Sigmoid colon (tissue), 6 donors: ENCODE measurements at regions not wholly inside any gene's neighbourhood (a gene's known extent, or its start where the extent isn't known, plus 50 kb on each side); places are given as distances from the start of the nearest gene placed in this dataset.

Experiments
- DNase-seq: peaks from one replicate; pipeline ENCODE4 v3.0.0-alpha.2; 2019
- H3K27ac ChIP-seq, 4 donors: fragments of 200-600 bp; sonication (generic); one replicate each; pipeline ENCODE4 v1.5.1; 2016 to 2019; ENCODE audit warnings: mild to moderate bottlenecking in 1 of 4
- H3K27me3 ChIP-seq, 3 donors: fragments of 200-600 bp; sonication (generic); one replicate each; pipeline ENCODE4 v1.5.1; 2019; ENCODE audit warnings: mild to moderate bottlenecking in 1 of 3
- H3K36me3 ChIP-seq, 4 donors: fragments of 200-600 bp; sonication (generic); one replicate each; pipeline ENCODE4 v1.5.1; 2016 to 2019
- H3K4me1 ChIP-seq, 4 donors: fragments of 200-600 bp; sonication (generic); one replicate each; pipeline ENCODE4 v1.5.1; 2017 to 2019
- H3K4me3 ChIP-seq, 4 donors: fragments of 200-600 bp; sonication (generic); one replicate each; pipeline ENCODE4 v1.5.1; 2017 to 2019; ENCODE audit warnings: mild to moderate bottlenecking in 2 of 4, moderate library complexity in 1 of 4
- H3K9me3 ChIP-seq, 4 donors: fragments of 200-600 bp in 3 of 4; sonication (generic) in 3 of 4; one replicate each; pipeline versions ENCODE4 v1.5.1 to v1.6.1; 2013 to 2019
- CTCF ChIP-seq, 4 experiments: fragments of 450-650 bp in 3 of 4; fragments of 200-600 bp in 1 of 4; IDR thresholded peaks; one replicate each; pipeline ENCODE4 v1.5.1; 2016 to 2019; ENCODE audit warnings: antibody characterized with exemption in 4 of 4, mild to moderate bottlenecking in 3 of 4, moderate library complexity in 2 of 4
- EP300 ChIP-seq, 4 donors: sonication (generic); formaldehyde crosslinking; IDR thresholded peaks; one replicate each; pipeline ENCODE4 v1.6.1; 2017; ENCODE audit warnings: antibody characterized with exemption in 4 of 4
- POLR2A ChIP-seq, 2 donors: fragments of 450-650 bp; IDR thresholded peaks; one replicate each; pipeline ENCODE4 v1.6.1; 2016; ENCODE audit warnings: antibody characterized with exemption in 2 of 2, mild to moderate bottlenecking in 2 of 2, moderate library complexity in 2 of 2
- POLR2AphosphoS5 ChIP-seq, 4 donors: sonication (generic); formaldehyde crosslinking; IDR thresholded peaks; one replicate each; pipeline ENCODE4 v1.6.1; 2017; ENCODE audit warnings: antibody characterized with exemption in 4 of 4
- WGBS, 2 donors: extraction: QIAGEN DNeasy Blood & Tissue Kit; methylation state at CpG; one replicate each; pipeline ENCODE4 v1.1.7; 2013; 5-methylcytosine and 5-hydroxymethylcytosine counted together
- intact Hi-C: fragments of 100-400 bp; cut with DNase I; formaldehyde crosslinking; loops from one replicate; pipeline ENCODE4 v1.15.1; 2023
- donor health status: healthy with polysubstance abuse.
- donor health status: healthy.

- Histone ChIP-seq H3K27ac (no peak overlapping the region), H3K27me3 (no peaks in the 10 kb centered on the region), H3K36me3 (no peaks in the 10 kb centered on the region), H3K4me1 (peaks cover 0 to 26% (median 20%) of the 10 kb centered on the region in 4 donors), H3K4me3 (no peak overlapping the region), H3K9me3 (no peaks in the 10 kb centered on the region)
- no peak for DNase-seq
- 85 to 88% methylated on average over 7 of the region's 7 CpGs for WGBS, 2 donors
- TF ChIP-seq POLR2AphosphoS5 (IDR thresholded peaks at IDR 0.05) (no peak), CTCF (IDR thresholded peaks at IDR 0.05) (no peak), EP300 (IDR thresholded peaks at IDR 0.05) (no peak), POLR2A (IDR thresholded peaks at IDR 0.05) (no peak)
- intact Hi-C loops, result loop anchor here (2.0 to 10.0 kb wide), 4 partner anchors 79 to 1389 kb away; no protein-coding TSS in a partner anchor
Observed at GRCh38 chr13:73833325-73834070, 300.7 kb downstream of the KLF12 start.

GRCh38 chr13:73832825-73833224, 301.4 kb downstream of the KLF12 start:
- no peak overlapping the region for H3K4me3 ChIP-seq
- peaks cover 0 to 26% (median 20%) of the 10 kb centered on the region in 4 donors for H3K4me1 ChIP-seq
- intact Hi-C loops, result loop anchor here (5.0 to 10.0 kb wide), 3 partner anchors 78 to 1389 kb away; no protein-coding TSS in a partner anchor
- TF ChIP-seq EP300 (IDR thresholded peaks at IDR 0.05) (no peak), POLR2A (IDR thresholded peaks at IDR 0.05) (no peak)
- no peaks in the 10 kb centered on the region for H3K9me3 ChIP-seq
- no peaks in the 10 kb centered on the region for H3K36me3 ChIP-seq
- WGBS, 2 donors, result 64 to 76% methylated on average over 3 of the region's 3 CpGs
- no peaks in the 10 kb centered on the region for H3K27me3 ChIP-seq
- peak overlapping the region in 1 of 4 donors; percentile 34 for H3K27ac ChIP-seq
- no peak for DNase-seq

- TF ChIP-seq POLR2AphosphoS5 (IDR thresholded peaks at IDR 0.05), result no peak
- no peak for TF ChIP-seq CTCF (IDR thresholded peaks at IDR 0.05)
- no peak for TF ChIP-seq POLR2A (IDR thresholded peaks at IDR 0.05)
- no peak for TF ChIP-seq EP300 (IDR thresholded peaks at IDR 0.05)
- no peaks in the 10 kb centered on the region for H3K36me3 ChIP-seq
- no peak overlapping the region for H3K4me3 ChIP-seq
- peak overlapping the region in 1 of 4 donors; percentile 34 for H3K27ac ChIP-seq
- intact Hi-C loops, result loop anchor here (5.0 to 10.0 kb wide), 3 partner anchors 77 to 1390 kb away; no protein-coding TSS in a partner anchor
- 37 to 48% methylated on average over 4 of the region's 4 CpGs for WGBS, 2 donors
- H3K27me3 ChIP-seq, result no peaks in the 10 kb centered on the region
- H3K9me3 ChIP-seq, result no peaks in the 10 kb centered on the region
- no peak for DNase-seq
- H3K4me1 ChIP-seq, result peaks cover 0 to 26% (median 20%) of the 10 kb centered on the region in 4 donors
Observed at GRCh38 chr13:73832128-73832588, 302.0 kb downstream of the KLF12 start.

- H3K36me3 ChIP-seq, result no peaks in the 10 kb centered on the region
- 92 to 94% methylated on average over 1 of the region's 1 CpG for WGBS, 2 donors
Observed at GRCh38 chr13:73829416-73829815, 304.8 kb downstream of the KLF12 start.

GRCh38 chr13:73828811-73829210, 305.4 kb downstream of the KLF12 start:
- peaks cover 0 to 23% (median 17%) of the 10 kb centered on the region in 4 donors for H3K4me1 ChIP-seq
- TF ChIP-seq POLR2A (IDR thresholded peaks at IDR 0.05) (no peak), CTCF (IDR thresholded peaks at IDR 0.05) (no peak), EP300 (IDR thresholded peaks at IDR 0.05) (no peak), POLR2AphosphoS5 (IDR thresholded peaks at IDR 0.05) (no peak)
- intact Hi-C loops, result no loop called here
- DNase-seq, result no peak
- H3K27ac ChIP-seq, result no peak overlapping the region
- no peaks in the 10 kb centered on the region for H3K9me3 ChIP-seq
- H3K36me3 ChIP-seq, result no peaks in the 10 kb centered on the region
- H3K4me3 ChIP-seq, result no peak overlapping the region
- H3K27me3 ChIP-seq, result no peaks in the 10 kb centered on the region
- WGBS, 2 donors, result 87% methylated on average over 4 of the region's 4 CpGs

More at GRCh38 chr13:73829416-73829815, 304.8 kb downstream of the KLF12 start:
- H3K4me1 ChIP-seq, result peaks cover 0 to 24% (median 18%) of the 10 kb centered on the region in 4 donors
- DNase-seq, result no peak
- H3K27me3 ChIP-seq, result no peaks in the 10 kb centered on the region
- H3K9me3 ChIP-seq, result no peaks in the 10 kb centered on the region
- no peak overlapping the region for H3K4me3 ChIP-seq
- no peak overlapping the region for H3K27ac ChIP-seq
- intact Hi-C loops, result no loop called here
- no peak for TF ChIP-seq POLR2AphosphoS5 (IDR thresholded peaks at IDR 0.05)
